SU-DHL-6 (cell line): ENCODE measurements at regions not wholly inside any gene's neighbourhood (a gene's known extent, or its start where the extent isn't known, plus 50 kb on each side); places are given as distances from the start of the nearest gene placed in this dataset.

Experiments used
- H2AFZ ChIP-seq: fragments of 200-600 bp; sonication (generic); 2 replicates; pipeline ENCODE4 v1.6.1; 2014; ENCODE audit warnings: low read depth, mild to moderate bottlenecking, moderate library complexity, mixed read lengths, antibody characterized with exemption, low read length; ENCODE audit not compliant: severe bottlenecking
- H3F3A ChIP-seq: fragments of 200-600 bp; shearing (Covaris generic); 2 replicates; pipeline ENCODE4 v1.6.0; 2016; ENCODE audit warnings: antibody characterized with exemption, mild to moderate bottlenecking; ENCODE audit not compliant: insufficient read depth
- H3K27ac ChIP-seq: fragments of 200-600 bp; sonication (generic); 2 replicates; pipeline ENCODE4 v1.5.1; 2016; ENCODE audit warnings: low read depth, mild to moderate bottlenecking, low read length, moderate library complexity, mixed read lengths
- H3K27me3 ChIP-seq: fragments of 200-600 bp; sonication (generic), shearing (Covaris generic); 2 replicates; pipeline ENCODE4 v1.6.0; 2014; ENCODE audit warnings: mild to moderate bottlenecking, low read length
- H3K36me3 ChIP-seq: fragments of 200-600 bp; sonication (generic); 2 replicates; pipeline ENCODE4 v1.6.1; 2014; ENCODE audit warnings: mild to moderate bottlenecking, low read length, mixed read lengths
- H3K4me2 ChIP-seq: fragments of 300-600, 200-600 bp; shearing (Covaris generic), sonication (generic); 2 replicates; pipeline ENCODE4 v1.6.0; 2014; ENCODE audit warnings: low read length, low read depth, mild to moderate bottlenecking; ENCODE audit not compliant: poor library complexity, severe bottlenecking
- H3K4me3 ChIP-seq: fragments of 200-600 bp; sonication (generic); 2 replicates; pipeline ENCODE4 v1.5.1; 2014; ENCODE audit warnings: antibody characterized with exemption, low read length, mild to moderate bottlenecking, mixed read lengths; ENCODE audit not compliant: insufficient read depth, poor library complexity, severe bottlenecking
- H3K79me2 ChIP-seq: fragments of 200-600 bp; sonication (generic); 2 replicates; pipeline ENCODE4 v1.6.1; 2014; ENCODE audit warnings: mild to moderate bottlenecking, low read length, moderate library complexity; ENCODE audit not compliant: insufficient read depth
- H3K9ac ChIP-seq: fragments of 200-600 bp; sonication (generic); 2 replicates; pipeline ENCODE4 v1.7.0; 2014; ENCODE audit warnings: mild to moderate bottlenecking, low read length
- H3K9me2 ChIP-seq: fragments of 200-600 bp; sonication (generic); replicated peaks from 2 replicates; pipeline ENCODE4 v1.6.1; 2014; ENCODE audit warnings: low read length; ENCODE audit not compliant: insufficient read depth
- H3K9me3 ChIP-seq: fragments of 200-600 bp; sonication (generic); 2 replicates; pipeline ENCODE4 v1.6.1; 2014; ENCODE audit warnings: low read length, mixed read lengths; ENCODE audit not compliant: insufficient read depth
- H4K20me1 ChIP-seq: fragments of 200-600 bp; sonication (generic); 2 replicates; pipeline ENCODE4 v1.6.1; 2014; ENCODE audit warnings: low read depth, mild to moderate bottlenecking, antibody characterized with exemption, low read length, moderate library complexity, mixed read lengths
- EZH2phosphoT487 ChIP-seq: fragments of 200-600 bp; sonication (generic), shearing (Covaris generic); conservative IDR thresholded peaks from 2 replicates; pipeline ENCODE4 v1.6.1; 2018; ENCODE audit warnings: mild to moderate bottlenecking, antibody characterized with exemption, low read length, moderate library complexity, mixed read lengths
- TF ChIP-seq, protein P1 (sequence below): fragments of 200-600 bp; sonication (generic); IDR thresholded peaks from one replicate; pipeline ENCODE4 v1.5.1; 2017; ENCODE audit warnings: antibody characterized with exemption, mild to moderate bottlenecking, low read length, moderate library complexity; ENCODE audit not compliant: insufficient read depth, poor library complexity, severe bottlenecking

DNA sequence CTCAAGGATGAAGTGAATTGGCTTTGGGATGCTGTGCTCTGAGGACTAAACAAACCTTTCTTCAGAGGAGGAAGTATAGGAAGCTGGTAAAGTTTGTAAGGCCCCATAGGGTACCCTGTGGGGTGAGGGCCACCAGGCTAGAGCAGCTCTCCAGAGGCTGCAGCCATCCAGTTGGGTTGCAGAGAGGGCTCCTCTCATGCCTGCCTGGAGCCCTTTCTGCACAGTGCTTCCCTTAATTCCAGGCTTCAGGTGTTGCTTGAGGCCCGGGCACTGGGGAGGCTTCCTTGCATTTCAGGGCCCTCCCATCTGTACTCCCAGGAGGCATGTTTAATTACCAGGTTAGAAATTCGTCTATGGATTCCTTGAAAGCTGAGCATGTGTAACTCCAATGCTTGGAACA is 95.3 kb upstream of the FSTL4 start:
- Histone ChIP-seq H2AFZ (no peak overlapping the region), H3K9ac (no peak overlapping the region), H4K20me1 (no peaks in the 10 kb centered on the region), H3K36me3 (no peaks in the 10 kb centered on the region), H3K9me2 (no peaks in the 10 kb centered on the region), H3K4me2 (no peak overlapping the region), H3K27me3 (no peaks in the 10 kb centered on the region), H3K79me2 (no peaks in the 10 kb centered on the region), H3K9me3 (no peaks in the 10 kb centered on the region), H3K27ac (no peak overlapping the region), H3F3A (no peaks in the 10 kb centered on the region), H3K4me3 (no peak overlapping the region)
- TF ChIP-seq, protein P1, sequence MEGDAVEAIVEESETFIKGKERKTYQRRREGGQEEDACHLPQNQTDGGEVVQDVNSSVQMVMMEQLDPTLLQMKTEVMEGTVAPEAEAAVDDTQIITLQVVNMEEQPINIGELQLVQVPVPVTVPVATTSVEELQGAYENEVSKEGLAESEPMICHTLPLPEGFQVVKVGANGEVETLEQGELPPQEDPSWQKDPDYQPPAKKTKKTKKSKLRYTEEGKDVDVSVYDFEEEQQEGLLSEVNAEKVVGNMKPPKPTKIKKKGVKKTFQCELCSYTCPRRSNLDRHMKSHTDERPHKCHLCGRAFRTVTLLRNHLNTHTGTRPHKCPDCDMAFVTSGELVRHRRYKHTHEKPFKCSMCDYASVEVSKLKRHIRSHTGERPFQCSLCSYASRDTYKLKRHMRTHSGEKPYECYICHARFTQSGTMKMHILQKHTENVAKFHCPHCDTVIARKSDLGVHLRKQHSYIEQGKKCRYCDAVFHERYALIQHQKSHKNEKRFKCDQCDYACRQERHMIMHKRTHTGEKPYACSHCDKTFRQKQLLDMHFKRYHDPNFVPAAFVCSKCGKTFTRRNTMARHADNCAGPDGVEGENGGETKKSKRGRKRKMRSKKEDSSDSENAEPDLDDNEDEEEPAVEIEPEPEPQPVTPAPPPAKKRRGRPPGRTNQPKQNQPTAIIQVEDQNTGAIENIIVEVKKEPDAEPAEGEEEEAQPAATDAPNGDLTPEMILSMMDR: no peak
- no peak for TF ChIP-seq EZH2phosphoT487

DNA sequence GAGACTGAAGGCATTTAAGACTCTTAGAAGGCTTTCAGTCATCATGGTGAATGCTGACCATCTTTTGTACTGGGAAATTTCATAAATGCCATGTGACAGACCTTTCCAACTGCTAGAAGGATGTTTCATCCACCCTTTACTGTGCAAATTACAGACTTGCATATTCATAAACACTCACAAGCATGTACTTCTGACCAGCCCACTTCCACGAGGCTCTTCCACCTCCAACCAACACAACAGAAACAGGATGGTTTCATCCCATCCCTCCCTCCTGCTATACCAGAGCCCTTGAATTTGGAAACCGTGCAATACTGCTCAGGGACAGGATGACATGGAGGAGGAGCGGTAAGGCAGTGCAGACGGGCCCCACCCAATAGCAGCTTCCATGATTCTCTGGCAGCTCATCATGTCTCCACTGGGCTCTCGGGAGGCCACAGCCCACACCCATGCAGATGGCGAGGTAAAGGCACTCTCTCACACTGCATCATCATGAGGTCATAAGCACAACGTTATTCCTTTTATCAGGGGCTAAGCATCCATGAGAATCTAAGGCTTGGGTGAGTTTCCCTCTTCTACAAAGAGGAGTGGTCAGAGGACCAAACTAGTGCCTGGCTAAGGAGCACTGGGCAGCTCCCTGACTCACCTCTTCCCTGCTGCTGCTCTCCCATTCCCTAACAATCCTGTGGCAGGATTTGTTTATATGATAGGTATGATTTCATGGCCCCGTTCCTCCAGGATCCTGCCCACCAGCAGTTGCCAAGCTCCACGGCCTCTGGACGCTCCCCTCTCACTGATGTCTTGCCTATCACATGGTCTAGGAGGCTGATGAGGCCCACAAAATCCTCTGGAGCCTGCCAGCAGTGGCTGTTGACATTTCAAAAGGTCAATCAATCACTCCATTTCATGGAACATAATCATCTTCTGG is 94.4 kb upstream of the FSTL4 start:
- Histone ChIP-seq H3K9ac (no peak overlapping the region), H3K79me2 (no peaks in the 10 kb centered on the region), H3F3A (no peaks in the 10 kb centered on the region), H3K27ac (no peak overlapping the region), H3K4me3 (no peak overlapping the region), H3K27me3 (no peaks in the 10 kb centered on the region), H4K20me1 (no peaks in the 10 kb centered on the region), H3K9me2 (no peaks in the 10 kb centered on the region), H2AFZ (no peak overlapping the region), H3K9me3 (no peaks in the 10 kb centered on the region), H3K36me3 (no peaks in the 10 kb centered on the region), H3K4me2 (no peak overlapping the region)
- TF ChIP-seq, protein P1: no peak
- no peak for TF ChIP-seq EZH2phosphoT487

DNA sequence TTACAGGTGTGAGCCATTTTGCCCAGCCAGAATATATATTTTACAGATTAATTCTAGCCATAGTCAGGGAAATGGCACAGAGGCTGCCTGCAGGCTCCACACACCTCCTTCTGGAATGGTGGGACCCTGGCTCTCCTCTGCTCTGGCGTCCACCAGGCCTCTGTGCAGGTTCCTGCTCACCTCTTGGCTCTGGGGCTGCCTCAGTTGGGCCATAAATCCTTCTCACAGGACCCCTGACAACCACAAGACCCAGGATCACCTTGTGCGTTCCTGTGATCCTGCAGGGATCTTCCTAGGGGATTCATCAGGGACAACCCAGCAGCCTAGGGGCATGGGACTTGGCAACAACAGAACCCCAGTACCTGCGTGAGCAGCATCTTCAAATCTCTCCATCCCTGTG is 93.0 kb upstream of the FSTL4 start:
- no peak overlapping the region for H3K9ac ChIP-seq
- H3K4me3 ChIP-seq: no peak overlapping the region
- H3K9me3 ChIP-seq: no peaks in the 10 kb centered on the region
- no peak overlapping the region for H3K27ac ChIP-seq
- TF ChIP-seq EZH2phosphoT487: no peak
- TF ChIP-seq, protein P1: no peak
- no peaks in the 10 kb centered on the region for H3K9me2 ChIP-seq
- no peaks in the 10 kb centered on the region for H3K27me3 ChIP-seq
- no peaks in the 10 kb centered on the region for H4K20me1 ChIP-seq
- no peak overlapping the region for H3K4me2 ChIP-seq
- H3K36me3 ChIP-seq: no peaks in the 10 kb centered on the region
- no peaks in the 10 kb centered on the region for H3K79me2 ChIP-seq
- H2AFZ ChIP-seq: no peak overlapping the region
- no peaks in the 10 kb centered on the region for H3F3A ChIP-seq
